Neural cell (in vitro differentiated cells): ENCODE measurements at regions not wholly inside any gene's neighbourhood (a gene's known extent, or its start where the extent isn't known, plus 50 kb on each side); places are given as distances from the start of the nearest gene placed in this dataset.

ENCODE experiments used
- H2AFZ ChIP-seq: fragments of 200-600, 300-800 bp; sonication (generic), shearing (Covaris generic); 2 replicates; pipeline ENCODE4 v1.6.0; 2014; ENCODE audit warnings: low read depth, mild to moderate bottlenecking, antibody characterized with exemption, low read length, moderate library complexity
- H3F3A ChIP-seq: fragments of 200-600 bp; shearing (Covaris generic); 2 replicates; pipeline ENCODE4 v1.6.1; 2016; ENCODE audit warnings: mild to moderate bottlenecking, moderate library complexity, mixed read lengths, antibody characterized with exemption, low read length; ENCODE audit not compliant: insufficient read depth, poor library complexity, severe bottlenecking
- H3K27ac ChIP-seq: fragments of 200-600, 300-800 bp; sonication (generic), shearing (Covaris generic); 2 replicates; pipeline ENCODE4 v1.5.1; 2014; ENCODE audit warnings: mild to moderate bottlenecking, low read length, moderate library complexity
- H3K27me3 ChIP-seq: fragments of 300-800, 200-600 bp; sonication (generic), shearing (Covaris generic); 2 replicates; pipeline ENCODE4 v1.6.0; 2014; ENCODE audit warnings: mild to moderate bottlenecking, low read depth, low read length, moderate library complexity; ENCODE audit not compliant: insufficient read depth
- H3K36me3 ChIP-seq: fragments of 300-800, 200-600 bp; sonication (generic), shearing (Covaris generic); 2 replicates; pipeline ENCODE4 v1.5.1; 2014; ENCODE audit warnings: mild to moderate bottlenecking, antibody characterized with exemption, low read length, moderate library complexity; ENCODE audit not compliant: insufficient read depth
- H3K4me2 ChIP-seq: fragments of 300-800, 200-600 bp; sonication (generic), shearing (Covaris generic); 2 replicates; pipeline ENCODE4 v1.6.0; 2014; ENCODE audit warnings: mild to moderate bottlenecking, low read length
- H3K4me3 ChIP-seq: fragments of 300-800, 200-600 bp; sonication (generic), shearing (Covaris generic); 2 replicates; pipeline ENCODE4 v1.5.1; 2014; ENCODE audit warnings: mild to moderate bottlenecking, low read length, moderate library complexity
- H3K79me2 ChIP-seq: fragments of 200-600 bp; shearing (Covaris generic); replicated peaks from 2 replicates; pipeline ENCODE4 v1.6.0; 2014; ENCODE audit warnings: mild to moderate bottlenecking, low read length, moderate library complexity; ENCODE audit not compliant: insufficient read depth
- H3K9ac ChIP-seq: fragments of 300-800, 200-600 bp; sonication (generic), shearing (Covaris generic); 2 replicates; pipeline ENCODE4 v1.6.1; 2016; ENCODE audit warnings: mild to moderate bottlenecking, low read length, mixed read lengths
- H3K9me2 ChIP-seq: fragments of 200-600 bp; shearing (Covaris generic); 2 replicates; pipeline ENCODE4 v1.6.1; 2016; ENCODE audit warnings: mild to moderate bottlenecking, low read length, mixed read lengths; ENCODE audit not compliant: insufficient read depth
- H3K9me3 ChIP-seq: fragments of 200-600, 300-800 bp; sonication (generic), shearing (Covaris generic); 2 replicates; pipeline ENCODE4 v1.6.1; 2016; ENCODE audit warnings: mild to moderate bottlenecking, mixed run types, low read length, moderate library complexity, mixed read lengths
- H4K20me1 ChIP-seq: fragments of 200-600 bp; shearing (Covaris generic); 2 replicates; pipeline ENCODE4 v1.6.1; 2016; ENCODE audit warnings: mild to moderate bottlenecking, mixed run types; ENCODE audit not compliant: insufficient read depth
- CTCF ChIP-seq: fragments of 450-650 bp; IDR thresholded peaks from 2 replicates; pipeline ENCODE4 v1.5.1; 2014; ENCODE audit warnings: antibody characterized with exemption, mild to moderate bottlenecking, moderate library complexity; ENCODE audit not compliant: poor library complexity, severe bottlenecking
- EP300 ChIP-seq: fragments of 450-650 bp; conservative IDR thresholded peaks from 2 replicates; pipeline ENCODE4 v1.6.1; 2014; ENCODE audit warnings: antibody characterized with exemption, mild to moderate bottlenecking, moderate library complexity; ENCODE audit not compliant: poor library complexity, severe bottlenecking
- EZH2 ChIP-seq: fragments of 200-600, 300-800 bp; shearing (Covaris generic), sonication (generic); IDR thresholded peaks from 2 replicates; pipeline ENCODE4 v1.6.1; 2014; ENCODE audit warnings: antibody characterized with exemption, low read length, borderline replicate concordance, mild to moderate bottlenecking; ENCODE audit not compliant: insufficient read depth, poor library complexity, severe bottlenecking
- MXI1 ChIP-seq: fragments of 450-650 bp; conservative IDR thresholded peaks from 2 replicates; pipeline ENCODE4 v1.6.1; 2014; ENCODE audit warnings: antibody characterized with exemption, mild to moderate bottlenecking; ENCODE audit not compliant: poor library complexity, severe bottlenecking
- POLR2AphosphoS5 ChIP-seq: IDR thresholded peaks from 2 replicates; pipeline ENCODE4 v1.6.1; 2012
- RAD21 ChIP-seq: fragments of 450-650 bp; conservative IDR thresholded peaks from 2 replicates; pipeline ENCODE4 v1.6.1; 2014; ENCODE audit warnings: antibody characterized with exemption, mild to moderate bottlenecking, moderate library complexity
- REST ChIP-seq: IDR thresholded peaks from 2 replicates; pipeline ENCODE4 v1.6.1; 2012; ENCODE audit warnings: borderline replicate concordance
- SMC3 ChIP-seq: fragments of 450-650 bp; conservative IDR thresholded peaks from 2 replicates; pipeline ENCODE4 v1.6.1; 2014; ENCODE audit warnings: antibody characterized with exemption, mild to moderate bottlenecking, moderate library complexity; ENCODE audit not compliant: poor library complexity
- TAF1 ChIP-seq: IDR thresholded peaks from 2 replicates; pipeline ENCODE4 v1.6.1; 2012; ENCODE audit warnings: low read depth

- TF ChIP-seq TAF1: no peak
- TF ChIP-seq EP300: no peak
- TF ChIP-seq CTCF: no peak
- TF ChIP-seq SMC3: no peak
- TF ChIP-seq POLR2AphosphoS5: no peak
- no peak for TF ChIP-seq REST
- TF ChIP-seq MXI1: no peak
- no peak for TF ChIP-seq EZH2
- no peak for TF ChIP-seq RAD21
- no peaks in the 10 kb centered on the region for H3K9me3 ChIP-seq
- H3K4me2 ChIP-seq: no peak overlapping the region
- no peak overlapping the region for H3K9ac ChIP-seq
- no peak overlapping the region for H3K4me3 ChIP-seq
- H3K36me3 ChIP-seq: no peaks in the 10 kb centered on the region
- H3K9me2 ChIP-seq: no peaks in the 10 kb centered on the region
- no peak overlapping the region for H2AFZ ChIP-seq
- no peak overlapping the region for H3K27ac ChIP-seq
- H4K20me1 ChIP-seq: no peaks in the 10 kb centered on the region
- no peaks in the 10 kb centered on the region for H3K27me3 ChIP-seq
- no peaks in the 10 kb centered on the region for H3F3A ChIP-seq
- no peaks in the 10 kb centered on the region for H3K79me2 ChIP-seq
Measured at GRCh38 chr14:46381674-46382073, 269.9 kb downstream of the RPL10L start.

GRCh38 chr14:46378248-46378647 lies 273.3 kb downstream of the RPL10L start:
- H3K4me2 ChIP-seq: no peak overlapping the region
- no peak overlapping the region for H2AFZ ChIP-seq
- TF ChIP-seq EZH2: no peak
- no peak for TF ChIP-seq EP300
- TF ChIP-seq REST: no peak
- no peak for TF ChIP-seq TAF1
- H3K79me2 ChIP-seq: no peaks in the 10 kb centered on the region
- no peaks in the 10 kb centered on the region for H3K36me3 ChIP-seq
- H3K27me3 ChIP-seq: no peaks in the 10 kb centered on the region
- H3K9me2 ChIP-seq: no peaks in the 10 kb centered on the region
- H3K9me3 ChIP-seq: no peaks in the 10 kb centered on the region
- no peak overlapping the region for H3K9ac ChIP-seq
- H3K27ac ChIP-seq: no peak overlapping the region
- H3K4me3 ChIP-seq: no peak overlapping the region
- H4K20me1 ChIP-seq: no peaks in the 10 kb centered on the region
- H3F3A ChIP-seq: no peaks in the 10 kb centered on the region
